ENCODE measurements at regions not wholly inside any gene's neighbourhood (a gene's known extent, or its start where the extent isn't known, plus 50 kb on each side); places are given as distances from the start of the nearest gene placed in this dataset.

DNA sequence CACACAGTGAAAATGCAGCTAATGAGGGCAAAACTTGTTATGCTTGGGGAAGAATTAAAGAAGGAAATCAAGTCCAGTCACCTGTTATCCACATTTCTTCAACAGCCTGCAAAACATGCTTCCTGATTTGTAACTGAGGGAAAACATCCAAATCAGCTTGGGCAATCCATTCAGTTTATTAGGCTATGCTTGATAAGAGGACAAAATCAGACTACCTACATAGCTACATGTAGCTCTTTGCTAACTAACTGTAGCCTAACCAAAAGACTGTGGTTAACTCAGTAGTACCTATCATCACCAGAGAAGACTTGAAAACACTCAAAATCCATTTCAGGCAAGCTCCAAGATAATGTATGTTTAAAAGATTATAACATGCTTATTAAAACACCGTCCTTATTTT is 436.4 kb downstream of the SHQ1 start:
- ATAC-seq (ENCODE audit: low read depth) (no peak), DNase-seq (no peak)
- Mint-ChIP-seq H3K27ac (no peak overlapping the region), H3K36me3 (ENCODE audit: low read depth) (peaks cover 6% of the 10 kb centered on the region), H3K4me1 (peaks cover 85% of the 10 kb centered on the region), H3K27me3 (no peaks in the 10 kb centered on the region), H3K4me3 (no peak overlapping the region), H3K9me3 (no peaks in the 10 kb centered on the region)
- ChIA-PET CTCF (no interaction called here), POLR2A (no interaction called here)
- intact Hi-C loops (cut with micrococcal nuclease): loop anchor here (2.0 kb wide), 1 partner anchor 15 kb away; no protein-coding TSS in a partner anchor
- TF ChIP-seq, protein P1, sequence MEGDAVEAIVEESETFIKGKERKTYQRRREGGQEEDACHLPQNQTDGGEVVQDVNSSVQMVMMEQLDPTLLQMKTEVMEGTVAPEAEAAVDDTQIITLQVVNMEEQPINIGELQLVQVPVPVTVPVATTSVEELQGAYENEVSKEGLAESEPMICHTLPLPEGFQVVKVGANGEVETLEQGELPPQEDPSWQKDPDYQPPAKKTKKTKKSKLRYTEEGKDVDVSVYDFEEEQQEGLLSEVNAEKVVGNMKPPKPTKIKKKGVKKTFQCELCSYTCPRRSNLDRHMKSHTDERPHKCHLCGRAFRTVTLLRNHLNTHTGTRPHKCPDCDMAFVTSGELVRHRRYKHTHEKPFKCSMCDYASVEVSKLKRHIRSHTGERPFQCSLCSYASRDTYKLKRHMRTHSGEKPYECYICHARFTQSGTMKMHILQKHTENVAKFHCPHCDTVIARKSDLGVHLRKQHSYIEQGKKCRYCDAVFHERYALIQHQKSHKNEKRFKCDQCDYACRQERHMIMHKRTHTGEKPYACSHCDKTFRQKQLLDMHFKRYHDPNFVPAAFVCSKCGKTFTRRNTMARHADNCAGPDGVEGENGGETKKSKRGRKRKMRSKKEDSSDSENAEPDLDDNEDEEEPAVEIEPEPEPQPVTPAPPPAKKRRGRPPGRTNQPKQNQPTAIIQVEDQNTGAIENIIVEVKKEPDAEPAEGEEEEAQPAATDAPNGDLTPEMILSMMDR (IDR thresholded peaks at IDR 0.05): no peak

DNA sequence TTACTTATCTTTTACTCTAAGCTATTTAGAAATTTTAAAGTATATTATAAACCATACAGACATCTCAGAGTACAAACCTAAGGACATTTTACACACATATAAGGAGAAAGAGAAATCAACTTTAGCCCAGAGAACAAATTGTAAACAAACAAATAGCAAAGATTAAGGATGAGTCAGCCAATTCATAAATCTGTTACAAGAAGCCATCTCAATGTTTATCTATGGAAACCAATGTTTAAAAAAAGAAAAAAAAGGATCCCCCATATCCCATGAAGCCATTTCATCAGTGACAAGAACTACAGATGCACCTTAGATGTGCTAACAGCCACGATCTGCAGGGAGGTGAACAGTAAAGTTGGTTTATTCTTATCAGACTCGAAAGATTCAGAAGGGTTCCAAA is 437.1 kb downstream of the SHQ1 start:
- no peaks in the 10 kb centered on the region for H3K9me3 Mint-ChIP-seq
- no peak overlapping the region for H3K4me3 Mint-ChIP-seq
- CTCF ChIA-PET: no interaction called here
- DNase-seq (no peak), ATAC-seq (ENCODE audit: low read depth) (no peak)
- H3K36me3 Mint-ChIP-seq (ENCODE audit: low read depth): peaks cover 6% of the 10 kb centered on the region
- POLR2A ChIA-PET: no interaction called here
- intact Hi-C loops (cut with micrococcal nuclease): loop anchor here (2.0 kb wide), 1 partner anchor 16 kb away; no protein-coding TSS in a partner anchor
- peaks cover 86% of the 10 kb centered on the region for H3K4me1 Mint-ChIP-seq
- TF ChIP-seq, protein P1 (IDR thresholded peaks at IDR 0.05): no peak
- no peaks in the 10 kb centered on the region for H3K27me3 Mint-ChIP-seq
- no peak overlapping the region for H3K27ac Mint-ChIP-seq

DNA sequence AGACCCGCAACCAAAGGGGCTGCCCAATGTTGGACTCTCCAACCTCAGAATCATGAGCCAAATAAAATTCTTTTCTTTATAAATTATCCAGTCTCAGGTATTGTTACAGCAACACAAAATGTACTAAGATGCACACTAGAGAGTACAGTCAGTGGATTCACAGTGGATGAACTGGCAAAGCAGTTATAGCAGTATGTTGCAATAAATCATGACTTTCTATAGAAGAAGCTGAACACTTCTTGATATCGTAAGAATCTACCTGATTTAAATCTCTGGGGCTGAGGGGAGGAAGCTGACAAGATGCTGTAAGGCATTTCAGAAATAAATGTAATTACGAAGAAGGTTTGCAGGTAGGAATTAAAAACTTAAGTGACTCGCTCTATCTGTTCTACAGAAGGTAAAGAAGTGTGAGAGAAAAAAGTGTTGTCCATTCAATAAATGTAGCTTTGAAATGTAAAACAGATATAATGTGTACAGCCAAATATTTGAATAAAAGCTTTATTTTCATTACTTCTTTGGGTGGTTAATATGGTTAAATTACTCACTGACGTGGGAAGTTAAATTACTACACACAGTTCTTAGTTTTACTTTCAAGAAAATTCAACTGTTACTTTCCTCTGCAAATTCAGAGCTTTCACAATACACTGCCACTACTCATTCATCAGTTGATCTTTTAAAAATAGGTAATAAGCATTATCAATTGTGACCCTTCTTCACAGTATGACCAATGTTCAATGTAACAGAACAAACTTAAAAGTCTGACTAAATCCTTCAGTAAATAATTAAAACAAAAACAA is 439.1 kb downstream of the SHQ1 start:
- CTCF ChIA-PET: no interaction called here
- DNase-seq: no peak
- Mint-ChIP-seq H3K27ac (no peak overlapping the region), H3K9me3 (no peaks in the 10 kb centered on the region), H3K27me3 (no peaks in the 10 kb centered on the region), H3K4me1 (peaks cover 88% of the 10 kb centered on the region), H3K4me3 (no peak overlapping the region), H3K36me3 (ENCODE audit: low read depth) (peaks cover 3% of the 10 kb centered on the region)
- POLR2A ChIA-PET: no interaction called here
- intact Hi-C loops (cut with micrococcal nuclease): no loop called here
- no peak for ATAC-seq (ENCODE audit: low read depth)
- TF ChIP-seq, protein P1 (IDR thresholded peaks at IDR 0.05): no peak

DNA sequence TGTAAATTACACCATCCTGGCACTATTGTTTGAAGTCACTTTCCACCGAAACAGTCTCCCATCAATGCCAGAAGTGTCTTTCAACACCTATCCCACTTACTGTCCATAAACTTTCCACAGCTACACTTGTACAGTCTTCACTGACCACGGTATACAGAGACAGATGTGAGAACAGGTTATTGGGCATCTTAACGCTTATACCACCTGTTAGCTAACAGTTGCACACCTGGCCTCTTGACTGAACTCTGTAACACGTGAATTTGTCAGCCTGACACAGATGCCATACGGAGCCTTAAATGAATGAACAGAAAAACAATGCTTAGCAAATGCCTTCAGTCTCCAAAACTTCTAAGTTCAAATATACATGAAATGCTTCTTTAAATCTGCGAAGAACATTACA is 440.5 kb downstream of the SHQ1 start:
- Mint-ChIP-seq H3K4me3 (no peak overlapping the region), H3K4me1 (peaks cover 91% of the 10 kb centered on the region), H3K36me3 (ENCODE audit: low read depth) (no peaks in the 10 kb centered on the region), H3K27me3 (no peaks in the 10 kb centered on the region), H3K9me3 (no peaks in the 10 kb centered on the region), H3K27ac (no peak overlapping the region)
- TF ChIP-seq, protein P1 (IDR thresholded peaks at IDR 0.05): no peak
- ATAC-seq (ENCODE audit: low read depth): no peak
- intact Hi-C loops (cut with micrococcal nuclease): no loop called here
- ChIA-PET CTCF (no interaction called here), POLR2A (no interaction called here)
- no peak for DNase-seq

DNA sequence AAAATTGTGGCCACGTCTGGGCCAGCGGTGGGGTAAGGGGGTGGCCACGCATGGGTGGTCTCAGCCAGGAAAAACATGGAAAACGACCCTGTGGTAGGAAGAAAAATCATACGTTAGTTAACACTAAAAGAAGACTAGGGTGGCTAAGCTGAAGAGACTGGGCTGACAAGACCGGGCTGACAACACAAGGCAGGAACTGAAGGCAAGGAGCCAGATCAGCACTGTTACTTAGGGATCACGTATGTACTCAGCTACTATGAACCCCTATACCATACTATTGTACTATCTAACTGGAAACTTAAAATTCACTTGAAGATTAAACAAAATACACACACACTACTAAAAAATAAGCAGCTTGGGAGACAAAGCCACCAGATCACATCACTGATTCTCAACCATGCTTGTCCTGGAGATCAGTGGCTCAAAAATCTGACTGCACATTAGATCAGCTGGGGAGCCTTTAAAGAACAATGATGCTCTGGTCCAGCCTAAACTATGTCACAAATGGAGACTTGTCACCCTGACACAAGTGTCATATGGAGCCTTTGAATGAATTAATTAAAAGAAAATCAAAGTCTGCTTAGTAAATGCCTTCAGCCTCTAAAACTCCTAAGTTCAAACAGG is 442.2 kb downstream of the SHQ1 start:
- Mint-ChIP-seq H3K36me3 (ENCODE audit: low read depth) (no peaks in the 10 kb centered on the region), H3K9me3 (no peaks in the 10 kb centered on the region), H3K27ac (no peak overlapping the region), H3K27me3 (no peaks in the 10 kb centered on the region), H3K4me3 (no peak overlapping the region), H3K4me1 (peaks cover 83% of the 10 kb centered on the region)
- POLR2A ChIA-PET: no interaction called here
- CTCF ChIA-PET: interaction anchor here (0.7 kb wide), 1 partner anchor 313 kb away, joined by 3 read pairs; no protein-coding TSS in a partner anchor
- TF ChIP-seq, protein P1 (IDR thresholded peaks at IDR 0.05): no peak
- DNase-seq (no peak), ATAC-seq (ENCODE audit: low read depth) (no peak)
- intact Hi-C loops (cut with micrococcal nuclease): no loop called here
